ENCODE measurements at regions not wholly inside any gene's neighbourhood (a gene's known extent, or its start where the extent isn't known, plus 50 kb on each side); places are given as distances from the start of the nearest gene placed in this dataset.

DNA sequence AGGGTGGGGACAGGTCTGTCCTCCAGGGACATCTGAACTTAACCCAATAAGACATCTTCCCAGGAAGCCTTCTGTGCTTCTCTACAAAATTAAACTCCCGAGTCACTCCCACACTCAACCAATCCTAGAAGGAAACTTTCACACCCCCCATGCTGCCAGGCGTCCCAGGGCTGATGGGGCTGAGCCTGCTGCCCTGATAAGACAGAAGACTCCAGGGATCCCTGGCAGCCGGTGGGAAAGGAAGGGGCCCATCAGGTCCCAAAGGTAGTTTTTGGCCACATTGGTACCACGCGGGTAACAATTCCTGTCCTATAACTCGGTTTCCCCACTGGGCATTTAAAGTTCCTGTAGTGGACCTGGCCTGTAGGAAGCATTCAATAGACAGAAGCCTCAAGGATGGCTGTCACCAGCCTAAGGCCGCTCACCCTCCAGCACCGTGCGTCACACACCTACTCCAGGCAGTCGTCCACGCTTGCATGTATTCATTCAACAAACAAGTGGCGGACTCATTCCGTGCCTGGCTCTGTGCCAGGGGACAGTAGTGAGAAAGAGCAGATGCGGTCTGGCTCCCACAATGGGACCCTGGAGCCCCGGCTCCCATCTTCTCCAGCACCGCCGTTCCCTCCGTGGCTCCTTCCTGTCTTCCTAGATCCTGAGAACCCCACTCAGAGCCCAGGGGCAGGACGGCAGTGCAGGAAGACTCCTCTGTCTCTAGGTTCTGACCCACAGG lies 465.2 kb downstream of the NPHP4 start:
- TF ChIP-seq, protein P1, sequence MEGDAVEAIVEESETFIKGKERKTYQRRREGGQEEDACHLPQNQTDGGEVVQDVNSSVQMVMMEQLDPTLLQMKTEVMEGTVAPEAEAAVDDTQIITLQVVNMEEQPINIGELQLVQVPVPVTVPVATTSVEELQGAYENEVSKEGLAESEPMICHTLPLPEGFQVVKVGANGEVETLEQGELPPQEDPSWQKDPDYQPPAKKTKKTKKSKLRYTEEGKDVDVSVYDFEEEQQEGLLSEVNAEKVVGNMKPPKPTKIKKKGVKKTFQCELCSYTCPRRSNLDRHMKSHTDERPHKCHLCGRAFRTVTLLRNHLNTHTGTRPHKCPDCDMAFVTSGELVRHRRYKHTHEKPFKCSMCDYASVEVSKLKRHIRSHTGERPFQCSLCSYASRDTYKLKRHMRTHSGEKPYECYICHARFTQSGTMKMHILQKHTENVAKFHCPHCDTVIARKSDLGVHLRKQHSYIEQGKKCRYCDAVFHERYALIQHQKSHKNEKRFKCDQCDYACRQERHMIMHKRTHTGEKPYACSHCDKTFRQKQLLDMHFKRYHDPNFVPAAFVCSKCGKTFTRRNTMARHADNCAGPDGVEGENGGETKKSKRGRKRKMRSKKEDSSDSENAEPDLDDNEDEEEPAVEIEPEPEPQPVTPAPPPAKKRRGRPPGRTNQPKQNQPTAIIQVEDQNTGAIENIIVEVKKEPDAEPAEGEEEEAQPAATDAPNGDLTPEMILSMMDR (IDR thresholded peaks at IDR 0.05) = no peak
- POLR2A ChIA-PET = no interaction called here
- CTCF ChIA-PET = interaction anchor here (1.5 kb wide), 1 partner anchor 12 kb away, joined by 8 read pairs; no protein-coding TSS in a partner anchor
- no peaks in the 10 kb centered on the region for H3K36me3 Mint-ChIP-seq (ENCODE audit: low read depth)
- intact Hi-C loops (cut with micrococcal nuclease) = no loop called here
- H3K27ac Mint-ChIP-seq = no peak overlapping the region
- DNase-seq = no peak
- no peak overlapping the region for H3K4me3 Mint-ChIP-seq
- peaks cover 2% of the 10 kb centered on the region for H3K27me3 Mint-ChIP-seq
- ATAC-seq = no peak
- peaks cover 8% of the 10 kb centered on the region for H3K9me3 Mint-ChIP-seq
- peaks cover 3% of the 10 kb centered on the region for H3K4me1 Mint-ChIP-seq (ENCODE audit: low read depth)

DNA sequence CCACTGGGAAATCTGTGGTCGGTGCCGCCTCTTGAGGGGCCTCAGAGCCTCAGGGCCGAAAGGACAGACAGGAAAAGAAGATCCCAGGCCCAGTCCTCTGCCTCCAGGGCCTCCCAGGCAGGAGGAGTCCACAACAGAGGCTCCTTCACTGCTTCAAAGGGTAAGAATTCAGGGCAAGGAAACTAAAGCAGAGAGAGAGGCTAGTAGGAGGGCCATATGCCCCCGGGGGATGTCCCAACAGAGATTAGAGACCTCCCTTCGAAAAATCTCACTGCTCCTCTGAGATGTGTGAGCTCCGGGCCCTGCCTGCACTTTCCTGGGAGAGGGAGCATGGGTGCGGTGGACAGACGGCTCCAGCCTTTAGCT lies 465.9 kb downstream of the NPHP4 start:
- Mint-ChIP-seq H3K4me1 (ENCODE audit: low read depth) (peaks cover 3% of the 10 kb centered on the region), H3K4me3 (no peak overlapping the region), H3K27ac (no peak overlapping the region), H3K27me3 (peaks cover 2% of the 10 kb centered on the region), H3K36me3 (ENCODE audit: low read depth) (no peaks in the 10 kb centered on the region), H3K9me3 (peaks cover 8% of the 10 kb centered on the region)
- CTCF ChIA-PET = interaction anchor here (1.5 kb wide), 2 partner anchors 12 to 17 kb away, joined by 5 to 8 read pairs; no protein-coding TSS in a partner anchor
- TF ChIP-seq, protein P1 (IDR thresholded peaks at IDR 0.05) = no peak
- DNase-seq (no peak), ATAC-seq (no peak)
- intact Hi-C loops (cut with micrococcal nuclease) = no loop called here
- POLR2A ChIA-PET = interaction anchor here (0.5 kb wide), 1 partner anchor 509 kb away, joined by 3 read pairs; no protein-coding TSS in a partner anchor

DNA sequence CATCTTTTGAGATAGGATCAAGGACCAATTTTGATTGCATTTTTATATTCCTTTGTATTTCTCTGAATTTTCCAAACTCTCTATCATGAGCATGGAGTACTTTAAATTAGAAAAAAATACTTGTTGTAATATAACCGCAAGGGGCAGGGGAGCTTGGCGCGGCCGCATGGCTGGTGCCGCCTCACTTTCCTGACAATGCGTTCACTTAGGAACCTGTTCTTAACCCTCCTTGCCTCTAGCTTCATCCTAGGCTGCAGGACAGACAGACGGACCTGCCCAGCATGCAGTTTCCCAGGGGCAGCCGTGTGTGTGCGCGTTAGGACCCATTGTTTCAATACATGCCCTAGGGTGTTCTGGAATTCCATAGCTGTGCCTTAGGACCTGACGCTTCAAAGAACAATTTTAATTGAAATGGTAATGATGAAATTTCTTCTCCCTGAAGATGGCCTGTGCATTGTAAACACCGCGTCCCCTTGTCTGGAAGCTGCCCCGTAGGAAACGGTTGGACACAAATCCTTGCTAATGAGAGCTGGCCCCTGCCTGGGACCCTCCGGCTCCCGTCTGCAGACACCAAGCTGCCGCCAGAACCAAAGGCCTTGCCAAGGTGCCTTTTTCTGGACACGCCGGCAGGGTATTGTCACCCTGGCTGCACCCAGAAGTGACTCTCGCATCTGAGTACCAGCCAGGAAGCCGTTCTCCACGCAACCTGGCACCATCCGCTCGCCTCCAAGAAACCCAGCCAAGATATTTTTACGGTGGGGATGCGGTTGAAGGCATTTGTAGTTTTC lies 466.4 kb downstream of the NPHP4 start:
- ChIA-PET POLR2A (interaction anchor here (0.5 kb wide), 1 partner anchor 509 kb away, joined by 3 read pairs; no protein-coding TSS in a partner anchor), CTCF (interaction anchor here (0.9 to 1.5 kb wide), 3 partner anchors 9 to 16 kb away, joined by 4 to 8 read pairs (median 5); no protein-coding TSS in a partner anchor)
- no peak for ATAC-seq
- peaks cover 3% of the 10 kb centered on the region for H3K4me1 Mint-ChIP-seq (ENCODE audit: low read depth)
- no peak overlapping the region for H3K27ac Mint-ChIP-seq
- H3K9me3 Mint-ChIP-seq = peaks cover 8% of the 10 kb centered on the region
- DNase-seq = no peak
- no peak overlapping the region for H3K4me3 Mint-ChIP-seq
- intact Hi-C loops (cut with micrococcal nuclease) = no loop called here
- no peaks in the 10 kb centered on the region for H3K36me3 Mint-ChIP-seq (ENCODE audit: low read depth)
- peaks cover 5% of the 10 kb centered on the region for H3K27me3 Mint-ChIP-seq
- TF ChIP-seq, protein P1 (IDR thresholded peaks at IDR 0.05) = no peak

DNA sequence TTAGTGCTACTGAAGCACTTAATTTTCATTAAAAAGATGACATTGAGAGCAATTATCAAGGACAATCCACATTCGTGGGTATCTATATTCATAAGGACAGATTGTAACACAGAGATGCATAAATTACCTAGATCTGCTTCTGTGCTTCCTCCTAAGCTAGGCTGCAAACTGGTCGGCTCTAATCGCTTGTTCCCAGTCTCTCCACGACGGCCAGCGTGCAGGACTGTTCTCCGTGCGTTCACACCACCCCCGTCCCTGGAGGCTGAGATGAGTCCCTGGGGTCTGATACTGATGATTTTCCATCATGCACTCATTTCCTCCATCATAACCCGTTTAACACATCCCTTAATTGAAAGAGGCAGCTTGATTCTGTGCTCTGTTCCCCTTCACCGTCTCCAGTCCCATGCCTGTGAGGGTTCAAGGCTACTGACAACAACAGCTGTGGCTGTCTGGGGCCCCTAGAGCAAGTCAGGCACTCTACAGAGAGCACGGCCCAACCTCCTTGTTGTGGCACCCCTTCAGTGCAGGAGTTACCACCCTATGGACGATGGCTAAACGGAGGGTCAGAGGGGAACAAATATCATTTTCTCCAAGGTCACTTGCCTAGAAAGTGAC lies 469.6 kb downstream of the NPHP4 start:
- Mint-ChIP-seq H3K4me3 (no peak overlapping the region), H3K27ac (no peak overlapping the region), H3K27me3 (peaks cover 5% of the 10 kb centered on the region), H3K36me3 (ENCODE audit: low read depth) (no peaks in the 10 kb centered on the region), H3K4me1 (ENCODE audit: low read depth) (peaks cover 3% of the 10 kb centered on the region), H3K9me3 (no peaks in the 10 kb centered on the region)
- ATAC-seq = no peak
- ChIA-PET POLR2A (interaction anchor here (0.7 kb wide), 1 partner anchor 226 kb away, joined by 4 read pairs; no protein-coding TSS in a partner anchor), CTCF (interaction anchor here (0.9 to 2.8 kb wide), 5 partner anchors 8 to 223 kb away, joined by 3 to 14 read pairs (median 4); no protein-coding TSS in a partner anchor)
- DNase-seq = no peak
- intact Hi-C loops (cut with micrococcal nuclease) = no loop called here
- TF ChIP-seq, protein P1 (IDR thresholded peaks at IDR 0.05) = no peak

Data from activated CD8-positive, alpha-beta T cell treated with anti-CD3 and anti-CD28 coated beads for 36 hours (primary cell).